NCI-H524 (cell line): ENCODE measurements at regions not wholly inside any gene's neighbourhood (a gene's known extent, or its start where the extent isn't known, plus 50 kb on each side); places are given as distances from the start of the nearest gene placed in this dataset.

Experiments used
- DNase-seq, 2 experiments: peaks; one replicate each; lab custom pipeline; 2025; lab: John Stamatoyannopoulos, UW

- no peak for DNase-seq
Measured at GRCh38 chr19:28841531-28841930, 371.4 kb downstream of the UQCRFS1 start.

GRCh38 chr19:28840891-28841290 lies 372.1 kb downstream of the UQCRFS1 start:
- no peak for DNase-seq

GRCh38 chr19:28839455-28839854 lies 373.5 kb downstream of the UQCRFS1 start:
- no peak for DNase-seq

GRCh38 chr19:28838909-28839308 lies 374.0 kb downstream of the UQCRFS1 start:
- no peak for DNase-seq

GRCh38 chr19:28836421-28836820 lies 376.5 kb downstream of the UQCRFS1 start:
- DNase-seq = no peak

GRCh38 chr19:28834996-28835395 lies 378.0 kb downstream of the UQCRFS1 start:
- DNase-seq = no peak

- no peak for DNase-seq
Measured at GRCh38 chr19:28831462-28831861, 381.5 kb downstream of the UQCRFS1 start.

- DNase-seq = no peak
Measured at GRCh38 chr19:28829762-28830161, 383.2 kb downstream of the UQCRFS1 start.

GRCh38 chr19:28829359-28829758 lies 383.6 kb downstream of the UQCRFS1 start:
- DNase-seq = no peak

- no peak for DNase-seq
Measured at GRCh38 chr19:28828276-28828870, 384.6 kb downstream of the UQCRFS1 start.

GRCh38 chr19:28827382-28827781 lies 385.6 kb downstream of the UQCRFS1 start:
- no peak for DNase-seq

- no peak for DNase-seq
Measured at GRCh38 chr19:28823338-28823961, 389.5 kb downstream of the UQCRFS1 start.

GRCh38 chr19:28820289-28820688 lies 392.7 kb downstream of the UQCRFS1 start:
- no peak for DNase-seq

GRCh38 chr19:28815257-28815656 lies 397.7 kb downstream of the UQCRFS1 start:
- DNase-seq = no peak

- no peak for DNase-seq
Measured at GRCh38 chr19:28794301-28794700, 418.6 kb downstream of the UQCRFS1 start.

- DNase-seq = no peak
Measured at GRCh38 chr19:28793391-28794168, 419.4 kb downstream of the UQCRFS1 start.

- no peak for DNase-seq
Measured at GRCh38 chr19:28785971-28786370, 427.0 kb downstream of the UQCRFS1 start.

- DNase-seq = no peak
Measured at GRCh38 chr19:28764066-28764465, 448.9 kb downstream of the UQCRFS1 start.

GRCh38 chr19:28746478-28746877 lies 466.5 kb downstream of the UQCRFS1 start:
- no peak for DNase-seq

- no peak for DNase-seq
Measured at GRCh38 chr19:28744943-28745342, 468.0 kb downstream of the UQCRFS1 start.

GRCh38 chr19:28744014-28744413 lies 468.9 kb downstream of the UQCRFS1 start:
- no peak for DNase-seq

- no peak for DNase-seq
Measured at GRCh38 chr19:28737021-28737895, 475.7 kb downstream of the UQCRFS1 start.
